ENCODE measurements at regions not wholly inside any gene's neighbourhood (a gene's known extent, or its start where the extent isn't known, plus 50 kb on each side); places are given as distances from the start of the nearest gene placed in this dataset.

DNA sequence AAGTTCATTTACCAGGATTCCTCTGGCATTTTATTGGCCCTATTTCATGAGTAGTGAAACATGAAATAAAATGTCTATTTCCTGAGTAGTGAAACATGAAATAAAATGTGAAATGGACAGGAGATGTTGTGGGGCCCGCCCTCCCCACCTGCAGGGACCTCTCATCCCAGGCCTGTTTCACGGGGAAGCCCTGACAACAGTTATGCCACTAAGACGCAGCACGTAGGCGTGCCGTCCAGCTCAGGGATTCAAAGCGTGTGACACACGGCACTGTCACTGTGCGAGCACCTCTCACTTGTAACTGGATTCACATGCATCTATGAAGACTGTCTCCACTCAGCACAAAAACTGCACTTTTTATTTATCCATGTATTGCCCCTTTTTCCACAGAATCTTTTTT lies 83.4 kb upstream of the SNTG2 start:
- 73 to 100% methylated on average over 1 to 9 of the region's 9 CpGs for WGBS, 2 donors (ENCODE audit: low coverage in 1 of 2)

DNA sequence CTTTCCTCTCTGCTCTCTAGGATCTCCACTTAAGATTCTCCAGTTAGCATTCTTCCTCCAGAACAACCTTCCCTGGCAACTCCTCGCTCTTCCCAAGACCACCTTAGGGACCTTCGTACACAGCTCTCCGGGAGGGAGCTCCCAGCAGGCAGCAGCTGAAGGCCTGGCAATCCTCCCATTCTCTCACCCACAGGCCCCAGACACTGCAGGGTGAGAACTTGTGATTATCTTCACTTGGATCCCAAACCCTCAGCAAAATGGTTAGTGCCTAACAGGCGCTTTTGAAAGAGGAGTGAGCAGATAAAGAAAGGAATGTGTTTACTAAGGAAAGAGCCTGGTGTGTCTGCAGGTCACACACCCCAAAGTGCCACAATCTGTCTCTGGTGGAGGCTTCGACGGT lies 83.8 kb upstream of the SNTG2 start:
- no peaks in the 10 kb centered on the region for H3K4me1 ChIP-seq
- WGBS, 2 donors (ENCODE audit: low coverage in 1 of 2), result 51 to 60% methylated on average over 1 to 6 of the region's 6 CpGs
- no peaks in the 10 kb centered on the region for H3K36me3 ChIP-seq
- peaks cover 4% of the 10 kb centered on the region for H3K27me3 ChIP-seq
- H3K4me3 ChIP-seq, result no peak overlapping the region
- in situ Hi-C loops (cut with MboI; ENCODE audit: low pct_ligation_motif_present in 1 of 4, low pct_unique_long_range_greater_than_20kb in 1 of 4, low sequenced_read_pairs in 3 of 4) (no loop called here), intact Hi-C loops (cut with DNase I; ENCODE audit: low total_unique reads) (no loop called here)
- no peaks in the 10 kb centered on the region for H3K9me3 ChIP-seq
- TF ChIP-seq EP300 (IDR thresholded peaks at IDR 0.05; ENCODE audit: low read depth), result no peak
- TF ChIP-seq POLR2A (IDR thresholded peaks at IDR 0.05), result no peak
- TF ChIP-seq, protein P1, sequence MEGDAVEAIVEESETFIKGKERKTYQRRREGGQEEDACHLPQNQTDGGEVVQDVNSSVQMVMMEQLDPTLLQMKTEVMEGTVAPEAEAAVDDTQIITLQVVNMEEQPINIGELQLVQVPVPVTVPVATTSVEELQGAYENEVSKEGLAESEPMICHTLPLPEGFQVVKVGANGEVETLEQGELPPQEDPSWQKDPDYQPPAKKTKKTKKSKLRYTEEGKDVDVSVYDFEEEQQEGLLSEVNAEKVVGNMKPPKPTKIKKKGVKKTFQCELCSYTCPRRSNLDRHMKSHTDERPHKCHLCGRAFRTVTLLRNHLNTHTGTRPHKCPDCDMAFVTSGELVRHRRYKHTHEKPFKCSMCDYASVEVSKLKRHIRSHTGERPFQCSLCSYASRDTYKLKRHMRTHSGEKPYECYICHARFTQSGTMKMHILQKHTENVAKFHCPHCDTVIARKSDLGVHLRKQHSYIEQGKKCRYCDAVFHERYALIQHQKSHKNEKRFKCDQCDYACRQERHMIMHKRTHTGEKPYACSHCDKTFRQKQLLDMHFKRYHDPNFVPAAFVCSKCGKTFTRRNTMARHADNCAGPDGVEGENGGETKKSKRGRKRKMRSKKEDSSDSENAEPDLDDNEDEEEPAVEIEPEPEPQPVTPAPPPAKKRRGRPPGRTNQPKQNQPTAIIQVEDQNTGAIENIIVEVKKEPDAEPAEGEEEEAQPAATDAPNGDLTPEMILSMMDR (IDR thresholded peaks at IDR 0.05), result no peak
- TF ChIP-seq POLR2AphosphoS5 (IDR thresholded peaks at IDR 0.05), result no peak
- no peak for DNase-seq
- no peak overlapping the region for H3K27ac ChIP-seq

More for the DNA sequence above, 83.4 kb upstream of the SNTG2 start:
- no peak overlapping the region for H3K27ac ChIP-seq
- DNase-seq, result no peak
- no peak overlapping the region for H3K4me3 ChIP-seq
- no peak for TF ChIP-seq POLR2AphosphoS5 (IDR thresholded peaks at IDR 0.05)
- TF ChIP-seq POLR2A (IDR thresholded peaks at IDR 0.05), result no peak
- no peak for TF ChIP-seq EP300 (IDR thresholded peaks at IDR 0.05; ENCODE audit: low read depth)
- TF ChIP-seq, protein P1 (IDR thresholded peaks at IDR 0.05), result no peak
- no peaks in the 10 kb centered on the region for H3K4me1 ChIP-seq
- in situ Hi-C loops (cut with MboI; ENCODE audit: low pct_ligation_motif_present in 1 of 4, low pct_unique_long_range_greater_than_20kb in 1 of 4, low sequenced_read_pairs in 3 of 4) (no loop called here), intact Hi-C loops (cut with DNase I; ENCODE audit: low total_unique reads) (no loop called here)
- H3K36me3 ChIP-seq, result no peaks in the 10 kb centered on the region
- H3K27me3 ChIP-seq, result peaks cover under 1% of the 10 kb centered on the region
- H3K9me3 ChIP-seq, result no peaks in the 10 kb centered on the region

DNA sequence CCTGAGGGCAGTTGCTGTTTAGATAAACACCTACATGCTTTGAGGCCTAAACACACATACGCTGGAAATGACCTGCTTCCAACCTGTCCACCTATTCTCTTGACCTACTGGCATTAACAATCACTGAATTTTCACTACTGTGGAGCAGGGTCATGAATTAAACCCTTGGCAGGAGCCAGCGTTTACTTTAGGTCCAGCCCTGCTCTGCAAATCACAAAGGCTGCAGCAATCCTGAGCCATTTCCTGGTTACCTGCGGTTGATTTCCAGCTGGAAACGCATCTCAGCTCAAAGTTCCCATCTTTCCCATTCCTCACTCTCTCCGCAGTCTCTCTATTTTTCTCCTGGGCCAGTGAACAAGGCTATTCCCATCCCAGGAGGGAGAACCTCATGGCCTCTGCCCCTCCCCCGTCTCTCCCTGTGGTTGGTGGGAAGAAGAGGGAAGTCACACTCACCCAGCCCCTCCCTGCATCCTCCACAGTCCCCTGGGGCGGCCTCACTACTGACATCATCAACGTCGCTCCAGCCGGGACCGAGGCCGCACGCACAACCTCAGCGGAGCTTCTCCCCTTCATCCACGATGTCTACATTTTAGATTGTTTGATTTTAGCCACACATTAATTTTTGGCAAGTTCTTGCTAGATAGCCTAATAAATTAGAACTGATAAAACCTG lies 84.5 kb upstream of the SNTG2 start:
- intact Hi-C loops (cut with DNase I; ENCODE audit: low total_unique reads), result no loop called here
- DNase-seq, result no peak
- no peaks in the 10 kb centered on the region for H3K4me1 ChIP-seq
- peaks cover 8% of the 10 kb centered on the region for H3K27me3 ChIP-seq
- H3K4me3 ChIP-seq, result no peak overlapping the region
- no peaks in the 10 kb centered on the region for H3K9me3 ChIP-seq
- in situ Hi-C loops (cut with MboI; ENCODE audit: low pct_ligation_motif_present in 1 of 4, low pct_unique_long_range_greater_than_20kb in 1 of 4, low sequenced_read_pairs in 3 of 4), result no loop called here
- 49 to 62% methylated on average over 4 to 15 of the region's 15 CpGs for WGBS, 2 donors (ENCODE audit: low coverage in 1 of 2)
- H3K27ac ChIP-seq, result no peak overlapping the region
- no peaks in the 10 kb centered on the region for H3K36me3 ChIP-seq
- no peak for TF ChIP-seq EP300 (IDR thresholded peaks at IDR 0.05; ENCODE audit: low read depth)

DNA sequence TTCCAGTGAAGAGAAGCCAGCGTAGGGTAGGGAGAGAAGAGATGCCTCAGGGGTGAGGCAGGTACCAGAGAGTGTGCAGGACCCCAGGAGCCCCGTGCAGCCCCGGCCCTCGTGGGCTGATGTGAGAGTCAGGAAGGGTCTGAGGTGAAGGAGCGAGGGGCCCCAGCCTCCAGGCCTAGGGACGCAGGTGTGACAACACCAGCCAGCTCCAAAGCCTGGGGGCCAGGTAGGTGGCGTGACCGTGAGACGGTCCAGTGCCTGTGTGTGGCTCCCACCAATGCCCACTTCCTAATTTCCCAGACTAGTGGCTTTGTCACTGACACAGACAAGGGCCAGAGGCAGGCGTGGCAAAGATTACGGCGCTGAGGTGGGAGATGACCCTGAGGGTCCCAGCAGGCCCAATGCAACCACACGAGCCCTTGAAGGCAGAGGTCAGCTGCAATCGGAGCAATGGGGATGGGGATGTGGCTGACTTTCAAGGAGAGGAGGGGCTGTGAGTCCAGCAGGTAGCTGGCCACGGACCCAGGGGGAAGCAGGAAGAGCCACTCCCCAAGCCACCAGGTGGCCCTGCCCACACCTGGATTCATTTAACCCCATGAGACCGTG lies 86.0 kb upstream of the SNTG2 start:
- DNase-seq, result no peak
- H3K27me3 ChIP-seq, result peaks cover 8% of the 10 kb centered on the region
- H3K4me1 ChIP-seq, result no peaks in the 10 kb centered on the region
- no peak overlapping the region for H3K27ac ChIP-seq
- intact Hi-C loops (cut with DNase I; ENCODE audit: low total_unique reads) (no loop called here), in situ Hi-C loops (cut with MboI; ENCODE audit: low pct_ligation_motif_present in 1 of 4, low pct_unique_long_range_greater_than_20kb in 1 of 4, low sequenced_read_pairs in 3 of 4) (no loop called here)
- H3K4me3 ChIP-seq, result no peak overlapping the region
- H3K9me3 ChIP-seq, result no peaks in the 10 kb centered on the region
- 80% methylated on average over 16 of the region's 16 CpGs; no CpG with 5 or more reads in 1 of the 2 donors for WGBS, 2 donors (ENCODE audit: low coverage in 1 of 2)
- no peak for TF ChIP-seq EP300 (IDR thresholded peaks at IDR 0.05; ENCODE audit: low read depth)
- no peak for TF ChIP-seq POLR2AphosphoS5 (IDR thresholded peaks at IDR 0.05)
- no peaks in the 10 kb centered on the region for H3K36me3 ChIP-seq

DNA sequence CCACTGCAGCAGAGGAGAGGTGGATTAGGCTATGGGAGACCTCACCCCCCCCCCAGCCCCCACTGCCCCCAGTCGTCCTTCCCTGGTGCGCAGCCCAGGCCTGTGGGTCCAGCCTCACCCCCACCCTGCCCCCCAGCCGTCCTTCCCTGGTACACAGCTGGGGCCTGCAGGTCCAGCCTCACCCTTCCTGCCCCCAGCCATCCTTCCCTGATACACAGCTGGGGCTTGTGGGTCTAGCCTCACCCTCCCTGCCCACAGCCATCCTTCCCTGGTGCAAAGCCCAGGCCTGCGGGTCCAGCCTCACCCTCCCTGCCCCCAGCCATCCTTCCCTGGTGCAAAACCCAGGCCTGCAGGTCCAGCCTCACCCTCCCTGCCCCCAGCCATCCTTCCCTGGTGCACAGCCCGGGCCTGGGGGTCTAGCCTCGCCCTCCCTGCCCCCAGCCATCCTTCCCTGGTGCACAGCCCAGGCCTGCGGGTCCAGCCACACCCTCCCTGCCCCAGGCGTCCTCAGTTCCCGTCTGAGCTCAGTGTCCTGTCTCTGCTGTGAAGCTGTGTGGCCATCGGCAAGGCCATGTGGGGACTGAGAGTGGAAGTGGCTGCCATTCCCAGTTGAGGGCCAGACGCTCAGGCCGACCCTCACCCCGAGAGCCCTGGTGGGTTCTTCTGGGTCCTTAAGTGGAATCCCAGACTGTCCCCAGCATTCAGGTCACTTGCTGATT lies 86.8 kb upstream of the SNTG2 start:
- H3K27me3 ChIP-seq, result peaks cover 8% of the 10 kb centered on the region
- intact Hi-C loops (cut with DNase I; ENCODE audit: low total_unique reads), result no loop called here

More for the DNA sequence above, 86.8 kb upstream of the SNTG2 start:
- in situ Hi-C loops (cut with MboI; ENCODE audit: low pct_ligation_motif_present in 1 of 4, low pct_unique_long_range_greater_than_20kb in 1 of 4, low sequenced_read_pairs in 3 of 4), result no loop called here
- DNase-seq, result no peak
- H3K36me3 ChIP-seq, result no peaks in the 10 kb centered on the region
- 60 to 65% methylated on average over 1 to 13 of the region's 13 CpGs for WGBS, 2 donors (ENCODE audit: low coverage in 1 of 2)
- no peak overlapping the region for H3K27ac ChIP-seq
- TF ChIP-seq, protein P1 (IDR thresholded peaks at IDR 0.05), result no peak
- TF ChIP-seq POLR2AphosphoS5 (IDR thresholded peaks at IDR 0.05) (no peak), POLR2A (IDR thresholded peaks at IDR 0.05) (no peak), EP300 (IDR thresholded peaks at IDR 0.05; ENCODE audit: low read depth) (no peak)
- H3K4me1 ChIP-seq, result no peaks in the 10 kb centered on the region
- no peak overlapping the region for H3K4me3 ChIP-seq
- H3K9me3 ChIP-seq, result no peaks in the 10 kb centered on the region
